DOHH2 (cell line): ENCODE measurements at regions not wholly inside any gene's neighbourhood (a gene's known extent, or its start where the extent isn't known, plus 50 kb on each side); places are given as distances from the start of the nearest gene placed in this dataset.

Experiments used
- CTCF ChIP-seq: fragments of 200-600 bp; sonication (generic); IDR thresholded peaks from one replicate; pipeline ENCODE4 v1.5.1; 2014; ENCODE audit warnings: antibody characterized with exemption, mild to moderate bottlenecking, low read depth, low read length; ENCODE audit not compliant: poor library complexity, severe bottlenecking
- EZH2phosphoT487 ChIP-seq: fragments of 200-600 bp; sonication (generic); IDR thresholded peaks from 2 replicates; pipeline ENCODE4 v1.6.1; 2017; ENCODE audit warnings: borderline replicate concordance, mild to moderate bottlenecking, antibody characterized with exemption, low read length, moderate library complexity, mixed read lengths

- TF ChIP-seq CTCF (no peak), EZH2phosphoT487 (no peak)
These were observed 65.7 kb downstream of the TNFAIP2 start for GRCh38 chr14:103188810-103189480.
